ENCODE measurements at regions not wholly inside any gene's neighbourhood (a gene's known extent, or its start where the extent isn't known, plus 50 kb on each side); places are given as distances from the start of the nearest gene placed in this dataset.

- H3K36me3 ChIP-seq (ENCODE audit: control insufficient read depth, insufficient read depth, low read length): no peaks in the 10 kb centered on the region
- DNase-seq (ENCODE audit: low read depth): no peak
- H3K27me3 ChIP-seq (ENCODE audit: control insufficient read depth, insufficient read depth, low read length): no peaks in the 10 kb centered on the region
- ChIA-PET CTCF (no interaction called here), POLR2A (no interaction called here)
- no peak for TF ChIP-seq CTCF (IDR thresholded peaks at IDR 0.05; ENCODE audit: insufficient read depth, low read depth, low read length)
- H3K4me3 ChIP-seq (ENCODE audit: low read depth, low read length): no peak overlapping the region
Observed at GRCh38 chr16:65426484-65426883, 304.6 kb upstream of the CDH11 start.

- no peak for TF ChIP-seq CTCF (IDR thresholded peaks at IDR 0.05; ENCODE audit: insufficient read depth, low read depth, low read length)
- DNase-seq (ENCODE audit: low read depth): no peak
- Histone ChIP-seq H3K36me3 (ENCODE audit: control insufficient read depth, insufficient read depth, low read length) (no peaks in the 10 kb centered on the region), H3K27me3 (ENCODE audit: control insufficient read depth, insufficient read depth, low read length) (no peaks in the 10 kb centered on the region), H3K4me3 (ENCODE audit: low read depth, low read length) (no peak overlapping the region)
- POLR2A ChIA-PET: no interaction called here
- CTCF ChIA-PET: no interaction called here
Observed at GRCh38 chr16:65422934-65423333, 301.1 kb upstream of the CDH11 start.

- H3K4me3 ChIP-seq (ENCODE audit: low read depth, low read length): no peak overlapping the region
- CTCF ChIA-PET: no interaction called here
- no peaks in the 10 kb centered on the region for H3K27me3 ChIP-seq (ENCODE audit: control insufficient read depth, insufficient read depth, low read length)
- DNase-seq (ENCODE audit: low read depth): no peak
- H3K36me3 ChIP-seq (ENCODE audit: control insufficient read depth, insufficient read depth, low read length): no peaks in the 10 kb centered on the region
- TF ChIP-seq CTCF (IDR thresholded peaks at IDR 0.05; ENCODE audit: insufficient read depth, low read depth, low read length): no peak
- POLR2A ChIA-PET: no interaction called here
Observed at GRCh38 chr16:65421596-65421995, 299.7 kb upstream of the CDH11 start.

GRCh38 chr16:65418435-65418834 lies 296.6 kb upstream of the CDH11 start:
- no peak for TF ChIP-seq CTCF (IDR thresholded peaks at IDR 0.05; ENCODE audit: insufficient read depth, low read depth, low read length)
- DNase-seq (ENCODE audit: low read depth): no peak
- ChIA-PET CTCF (interaction anchor here (0.6 kb wide), 1 partner anchor 140 kb away, joined by 3 read pairs; no protein-coding TSS in a partner anchor), POLR2A (interaction anchor here (0.6 to 0.7 kb wide), 2 partner anchors 82 to 391 kb away, joined by 3 to 4 read pairs; no protein-coding TSS in a partner anchor)
- H3K36me3 ChIP-seq (ENCODE audit: control insufficient read depth, insufficient read depth, low read length): no peaks in the 10 kb centered on the region
- H3K27me3 ChIP-seq (ENCODE audit: control insufficient read depth, insufficient read depth, low read length): no peaks in the 10 kb centered on the region
- no peak overlapping the region for H3K4me3 ChIP-seq (ENCODE audit: low read depth, low read length)

GRCh38 chr16:65415460-65415859 lies 293.6 kb upstream of the CDH11 start:
- CTCF ChIA-PET: no interaction called here

More at GRCh38 chr16:65415460-65415859, 293.6 kb upstream of the CDH11 start:
- POLR2A ChIA-PET: interaction anchor here (0.6 kb wide), 1 partner anchor 1737 kb away, joined by 6 read pairs; no protein-coding TSS in a partner anchor
- no peak for TF ChIP-seq CTCF (IDR thresholded peaks at IDR 0.05; ENCODE audit: insufficient read depth, low read depth, low read length)
- H3K27me3 ChIP-seq (ENCODE audit: control insufficient read depth, insufficient read depth, low read length): no peaks in the 10 kb centered on the region
- no peak overlapping the region for H3K4me3 ChIP-seq (ENCODE audit: low read depth, low read length)
- H3K36me3 ChIP-seq (ENCODE audit: control insufficient read depth, insufficient read depth, low read length): no peaks in the 10 kb centered on the region
- DNase-seq (ENCODE audit: low read depth): no peak
